ENCODE measurements at regions not wholly inside any gene's neighbourhood (a gene's known extent, or its start where the extent isn't known, plus 50 kb on each side); places are given as distances from the start of the nearest gene placed in this dataset.

DNA sequence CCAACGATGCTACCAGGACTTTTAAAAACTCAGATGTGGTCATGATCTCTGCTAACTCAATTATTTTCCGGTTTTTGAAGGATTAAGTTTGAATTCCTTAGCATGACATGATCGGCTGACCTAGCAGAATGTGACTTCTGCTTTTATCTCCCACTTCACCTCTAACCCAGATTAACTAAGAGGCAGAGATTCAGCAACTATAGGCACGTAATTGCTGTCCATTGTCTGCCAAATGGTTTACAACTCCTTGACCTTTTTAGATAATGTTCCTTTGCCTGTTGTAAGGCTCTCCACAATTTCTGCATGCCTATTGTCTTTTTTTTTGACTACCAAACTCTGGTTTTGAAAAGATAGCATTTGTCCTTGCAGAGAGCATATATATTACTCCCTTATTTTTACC is 268.2 kb downstream of the BRINP1 start:
- H3K27ac ChIP-seq (replicated peaks) = no peak overlapping the region
- no peak overlapping the region for H3K4me3 ChIP-seq (replicated peaks; ENCODE audit: insufficient read depth, low read length)
- DNase-seq (ENCODE audit: low read depth in 1 of 2, low spot score in 1 of 2) = no peak
- H3K27me3 ChIP-seq (ENCODE audit: insufficient read depth, poor library complexity, severe bottlenecking) = no peaks in the 10 kb centered on the region
- no peak for TF ChIP-seq POLR2AphosphoS5 (IDR thresholded peaks at IDR 0.05; ENCODE audit: low read depth)
- TF ChIP-seq GABPA (IDR thresholded peaks at IDR 0.05; ENCODE audit: low read depth) = no peak
- TF ChIP-seq, protein P1, sequence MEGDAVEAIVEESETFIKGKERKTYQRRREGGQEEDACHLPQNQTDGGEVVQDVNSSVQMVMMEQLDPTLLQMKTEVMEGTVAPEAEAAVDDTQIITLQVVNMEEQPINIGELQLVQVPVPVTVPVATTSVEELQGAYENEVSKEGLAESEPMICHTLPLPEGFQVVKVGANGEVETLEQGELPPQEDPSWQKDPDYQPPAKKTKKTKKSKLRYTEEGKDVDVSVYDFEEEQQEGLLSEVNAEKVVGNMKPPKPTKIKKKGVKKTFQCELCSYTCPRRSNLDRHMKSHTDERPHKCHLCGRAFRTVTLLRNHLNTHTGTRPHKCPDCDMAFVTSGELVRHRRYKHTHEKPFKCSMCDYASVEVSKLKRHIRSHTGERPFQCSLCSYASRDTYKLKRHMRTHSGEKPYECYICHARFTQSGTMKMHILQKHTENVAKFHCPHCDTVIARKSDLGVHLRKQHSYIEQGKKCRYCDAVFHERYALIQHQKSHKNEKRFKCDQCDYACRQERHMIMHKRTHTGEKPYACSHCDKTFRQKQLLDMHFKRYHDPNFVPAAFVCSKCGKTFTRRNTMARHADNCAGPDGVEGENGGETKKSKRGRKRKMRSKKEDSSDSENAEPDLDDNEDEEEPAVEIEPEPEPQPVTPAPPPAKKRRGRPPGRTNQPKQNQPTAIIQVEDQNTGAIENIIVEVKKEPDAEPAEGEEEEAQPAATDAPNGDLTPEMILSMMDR (IDR thresholded peaks at IDR 0.05; ENCODE audit: insufficient read depth, low read length) = no peak
- no peak for TF ChIP-seq REST (IDR thresholded peaks at IDR 0.05; ENCODE audit: insufficient replicate concordance, low read depth)
- no peak for TF ChIP-seq SPI1 (IDR thresholded peaks at IDR 0.05; ENCODE audit: borderline replicate concordance, low read depth)

DNA sequence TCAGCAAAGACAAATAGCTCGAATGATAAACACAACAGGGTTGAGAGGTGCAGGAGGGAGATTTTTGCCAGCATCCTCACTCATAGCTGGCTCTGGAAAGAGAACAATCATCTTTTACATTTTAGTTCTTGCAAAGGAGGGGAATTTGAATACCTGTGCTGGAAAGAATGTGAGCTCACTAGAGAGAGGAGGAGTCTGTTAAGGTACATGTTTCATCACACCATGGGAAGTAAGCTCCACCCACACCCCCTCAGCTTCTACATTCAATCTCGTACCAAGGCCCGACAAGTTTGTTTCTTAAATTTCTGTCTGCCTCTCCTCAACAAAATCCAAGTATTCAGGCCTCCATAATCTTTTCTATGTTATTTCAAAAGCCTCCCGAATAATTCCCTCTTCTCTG is 254.6 kb downstream of the BRINP1 start:
- Histone ChIP-seq H3K27ac (replicated peaks) (no peak overlapping the region), H3K4me3 (replicated peaks; ENCODE audit: insufficient read depth, low read length) (no peak overlapping the region), H3K27me3 (ENCODE audit: insufficient read depth, poor library complexity, severe bottlenecking) (no peaks in the 10 kb centered on the region)
- no peak for DNase-seq (ENCODE audit: low read depth in 1 of 2, low spot score in 1 of 2)
- TF ChIP-seq GABPA (IDR thresholded peaks at IDR 0.05; ENCODE audit: low read depth) (no peak), POLR2AphosphoS5 (IDR thresholded peaks at IDR 0.05; ENCODE audit: low read depth) (no peak), REST (IDR thresholded peaks at IDR 0.05; ENCODE audit: insufficient replicate concordance, low read depth) (no peak), SPI1 (IDR thresholded peaks at IDR 0.05; ENCODE audit: borderline replicate concordance, low read depth) (no peak)
- TF ChIP-seq, protein P1 (IDR thresholded peaks at IDR 0.05; ENCODE audit: insufficient read depth, low read length) = no peak

Measured in HL-60 (cell line).